ENCODE measurements at regions not wholly inside any gene's neighbourhood (a gene's known extent, or its start where the extent isn't known, plus 50 kb on each side); places are given as distances from the start of the nearest gene placed in this dataset.

GRCh38 chr7:121520911-121521310 lies 124.8 kb upstream of the FAM3C start:
- no peak overlapping the region for H3K4me2 ChIP-seq (ENCODE audit: low read depth, low read length)
- H2AFZ ChIP-seq (replicated peaks; ENCODE audit: low read length, poor library complexity): no peak overlapping the region
- BruUV-seq (replicated peaks): no TSS peak
- H3K79me1 ChIP-seq (ENCODE audit: low read depth in 1 of 2, low read length in 2 of 2): no peaks in the 10 kb centered on the region
- no peaks in the 10 kb centered on the region for H3K9me1 ChIP-seq (ENCODE audit: insufficient read depth, low read length)
- dilution Hi-C loops (cut with HindIII; ENCODE audit: low sequenced_read_pairs, unreplicated experiment): no loop called here
- no peak overlapping the region for H2AK9ac ChIP-seq (replicated peaks; ENCODE audit: low read depth, low read length, poor library complexity)
- H3K36me3 ChIP-seq (ENCODE audit: control insufficient read depth, insufficient read depth, low read length): no peaks in the 10 kb centered on the region
- H4K20me1 ChIP-seq (ENCODE audit: insufficient read depth, low read length): no peaks in the 10 kb centered on the region
- no peak overlapping the region for H3K14ac ChIP-seq (replicated peaks; ENCODE audit: low read depth, low read length)
- peaks cover 7% of the 10 kb centered on the region; the same call in 1 of the 2 replicates for H3K27me3 ChIP-seq (ENCODE audit: control insufficient read depth, insufficient read depth, low read length)
- DNase-seq (no peak), ATAC-seq (ENCODE audit: low read depth) (no peak)
- H3K27ac ChIP-seq (ENCODE audit: insufficient read depth, low read length): no peak overlapping the region
- H3K9me3 ChIP-seq (ENCODE audit: control insufficient read depth, insufficient read depth, low read length): no peaks in the 10 kb centered on the region
- TF ChIP-seq RFX5 (IDR thresholded peaks at IDR 0.05; ENCODE audit: low read depth, low read length): no peak
- no peak for TF ChIP-seq NFE2L2 (IDR thresholded peaks at IDR 0.05; ENCODE audit: low read depth, low read length)
- no peak for TF ChIP-seq ELK1 (IDR thresholded peaks at IDR 0.05; ENCODE audit: borderline replicate concordance, low read depth, low read length)
- TF ChIP-seq MAZ (IDR thresholded peaks at IDR 0.05; ENCODE audit: borderline replicate concordance, low read depth, low read length): no peak
- TF ChIP-seq FOS (IDR thresholded peaks at IDR 0.05; ENCODE audit: low read depth, low read length): no peak
- no peak for TF ChIP-seq MAFK (IDR thresholded peaks at IDR 0.05; ENCODE audit: low read depth, low read length)
- TF ChIP-seq POLR2A (IDR thresholded peaks at IDR 0.05; ENCODE audit: low read depth, low read length): no peak
- TF ChIP-seq RAD21 (IDR thresholded peaks at IDR 0.05; ENCODE audit: low read length): no peak
- no peak for TF ChIP-seq USF2 (IDR thresholded peaks at IDR 0.05; ENCODE audit: low read depth, low read length)
- no peak for TF ChIP-seq MXI1 (IDR thresholded peaks at IDR 0.05; ENCODE audit: borderline replicate concordance, low read depth, low read length)
- TF ChIP-seq CTCF (conservative IDR thresholded peaks at IDR 0.05; ENCODE audit: low read depth, low read length): no peak
- no peak for TF ChIP-seq RCOR1 (IDR thresholded peaks at IDR 0.05; ENCODE audit: insufficient replicate concordance, low read length)
- TF ChIP-seq BHLHE40 (IDR thresholded peaks at IDR 0.05; ENCODE audit: low read depth, low read length): no peak
- no peak for TF ChIP-seq CEBPB (IDR thresholded peaks at IDR 0.05; ENCODE audit: low read depth, low read length)
- no peak for TF ChIP-seq CHD1 (IDR thresholded peaks at IDR 0.05; ENCODE audit: low read depth, low read length)
- intact Hi-C loops (cut with micrococcal nuclease): no loop called here
- H3K4me3 ChIP-seq (ENCODE audit: insufficient read depth, low read depth, low read length): no peak overlapping the region
- no peak overlapping the region for H3K18ac ChIP-seq (ENCODE audit: low read depth, low read length)
- WGBS, 2 experiments (ENCODE audit: extremely low coverage in 2 of 2, insufficient read length in 1 of 2): no CpG with 5 or more reads among the region's 1 CpG
- no peak overlapping the region for H2AK5ac ChIP-seq (ENCODE audit: low read depth, low read length)
- H3K56ac ChIP-seq (ENCODE audit: extremely low read depth, insufficient read depth, low read length): no peak overlapping the region
- H2BK120ac ChIP-seq (ENCODE audit: low read depth, low read length): no peak overlapping the region
- H4K91ac ChIP-seq (ENCODE audit: insufficient read depth, low read depth, low read length): no peak overlapping the region
- H3K4me1 ChIP-seq (ENCODE audit: control insufficient read depth, insufficient read depth, low read length): 0 out of 2 replicates have a peak, but pooled peaks cover 1% of the 10 kb centered on the region
- H3K23ac ChIP-seq (ENCODE audit: low read depth, low read length): no peak overlapping the region
- in situ Hi-C loops (cut with MboI; ENCODE audit: low sequenced_read_pairs): no loop called here
- no peak overlapping the region for H2BK20ac ChIP-seq (ENCODE audit: low read depth, low read length)
- POLR2A ChIA-PET (ENCODE audit: unreplicated experiment): no interaction called here
- H4K8ac ChIP-seq (ENCODE audit: low read depth in 2 of 2, low read length in 2 of 2): no peak overlapping the region
- H4K5ac ChIP-seq (ENCODE audit: low read depth, low read length): no peak overlapping the region
- CTCF ChIA-PET: no interaction called here
- H3K4ac ChIP-seq (ENCODE audit: low read depth, low read length): no peak overlapping the region
- H2BK15ac ChIP-seq (ENCODE audit: low read depth, low read length): no peak overlapping the region
- no peak overlapping the region for H3K9ac ChIP-seq (ENCODE audit: low read depth, low read length)
- H2BK5ac ChIP-seq (ENCODE audit: low read depth, low read length, poor library complexity, severe bottlenecking): no peak overlapping the region

Data from IMR-90 (cell line).